KMS-11 (cell line): ENCODE measurements at regions not wholly inside any gene's neighbourhood (a gene's known extent, or its start where the extent isn't known, plus 50 kb on each side); places are given as distances from the start of the nearest gene placed in this dataset.

Experiments used
- H2AFZ ChIP-seq: fragments of 200-600 bp; sonication (generic); 2 replicates; pipeline ENCODE4 v1.6.1; 2016; ENCODE audit warnings: antibody characterized with exemption, mixed run types, low read depth
- H3K27ac ChIP-seq: fragments of 200-600 bp; sonication (generic); 2 replicates; pipeline ENCODE4 v1.6.1; 2016; ENCODE audit warnings: mild to moderate bottlenecking, mixed run types
- H3K27me3 ChIP-seq: fragments of 200-600 bp; sonication (generic); 2 replicates; pipeline ENCODE4 v1.6.1; 2017; ENCODE audit warnings: mild to moderate bottlenecking, low read depth, mixed run types, moderate library complexity; ENCODE audit not compliant: insufficient read depth
- H3K36me3 ChIP-seq: fragments of 200-600 bp; sonication (generic); 2 replicates; pipeline ENCODE4 v1.6.1; 2017; ENCODE audit warnings: mild to moderate bottlenecking, mixed run types; ENCODE audit not compliant: insufficient read depth
- H3K4me1 ChIP-seq: fragments of 200-600 bp; sonication (generic); 2 replicates; pipeline ENCODE4 v1.6.1; 2016; ENCODE audit warnings: mild to moderate bottlenecking, low read depth, mixed run types; ENCODE audit not compliant: poor library complexity, severe bottlenecking
- H3K4me2 ChIP-seq: fragments of 200-600 bp; sonication (generic); 2 replicates; pipeline ENCODE4 v1.7.0; 2016; ENCODE audit warnings: mild to moderate bottlenecking, mixed run types
- H3K4me3 ChIP-seq: fragments of 200-600 bp; sonication (generic); IDR thresholded peaks from 2 replicates; pipeline ENCODE4 v1.6.1; 2017; ENCODE audit warnings: low read depth, low read length, mixed read lengths; ENCODE audit not compliant: insufficient read depth
- H3K79me2 ChIP-seq: fragments of 200-600 bp; sonication (generic); 2 replicates; pipeline ENCODE4 v1.6.1; 2016; ENCODE audit warnings: low read depth, mixed run types; ENCODE audit not compliant: insufficient read depth
- H3K9ac ChIP-seq: fragments of 200-600 bp; sonication (generic); 2 replicates; pipeline ENCODE4 v1.6.1; 2016; ENCODE audit warnings: mild to moderate bottlenecking, mixed run types
- H4K20me1 ChIP-seq: fragments of 200-600 bp; sonication (generic); 2 replicates; pipeline ENCODE4 v1.6.1; 2016; ENCODE audit warnings: mild to moderate bottlenecking, mixed run types; ENCODE audit not compliant: insufficient read depth
- CTCF ChIP-seq: fragments of 200-600 bp; sonication (generic); conservative IDR thresholded peaks from 2 replicates; pipeline ENCODE4 v1.6.1; 2017; ENCODE audit warnings: low read depth, mild to moderate bottlenecking, antibody characterized with exemption, low read length, moderate library complexity, mixed read lengths

GRCh38 chr12:94848966-94849365 is 154.5 kb downstream of the NDUFA12 start:
- H3K4me1 ChIP-seq: peaks cover 3% of the 10 kb centered on the region
- H3K4me3 ChIP-seq: no peak overlapping the region
- no peak overlapping the region for H2AFZ ChIP-seq
- H3K9ac ChIP-seq: no peak overlapping the region
- H3K27me3 ChIP-seq: no peaks in the 10 kb centered on the region
- TF ChIP-seq CTCF: no peak
- H3K36me3 ChIP-seq: no peaks in the 10 kb centered on the region
- no peak overlapping the region for H3K27ac ChIP-seq
- no peaks in the 10 kb centered on the region for H4K20me1 ChIP-seq
- no peak overlapping the region for H3K4me2 ChIP-seq
- H3K79me2 ChIP-seq: no peaks in the 10 kb centered on the region

GRCh38 chr12:94845110-94845509 is 158.4 kb downstream of the NDUFA12 start:
- Histone ChIP-seq H3K9ac (no peak overlapping the region), H3K27me3 (no peaks in the 10 kb centered on the region), H3K4me3 (no peak overlapping the region), H3K27ac (no peak overlapping the region), H2AFZ (no peak overlapping the region), H3K4me2 (no peak overlapping the region), H3K79me2 (no peaks in the 10 kb centered on the region), H3K36me3 (no peaks in the 10 kb centered on the region), H3K4me1 (no peaks in the 10 kb centered on the region), H4K20me1 (no peaks in the 10 kb centered on the region)
- no peak for TF ChIP-seq CTCF

GRCh38 chr12:94844452-94844851 is 159.0 kb downstream of the NDUFA12 start:
- Histone ChIP-seq H3K4me2 (no peak overlapping the region), H3K27ac (no peak overlapping the region), H2AFZ (no peak overlapping the region), H3K4me1 (no peaks in the 10 kb centered on the region), H4K20me1 (no peaks in the 10 kb centered on the region), H3K27me3 (no peaks in the 10 kb centered on the region), H3K9ac (no peak overlapping the region), H3K79me2 (no peaks in the 10 kb centered on the region), H3K36me3 (no peaks in the 10 kb centered on the region), H3K4me3 (no peak overlapping the region)
- no peak for TF ChIP-seq CTCF

GRCh38 chr12:94841904-94842610 is 161.4 kb downstream of the NDUFA12 start:
- Histone ChIP-seq H3K9ac (no peak overlapping the region), H3K36me3 (no peaks in the 10 kb centered on the region), H3K4me3 (no peak overlapping the region), H3K79me2 (no peaks in the 10 kb centered on the region), H2AFZ (no peak overlapping the region), H3K27ac (no peak overlapping the region), H3K4me2 (no peak overlapping the region), H3K4me1 (no peaks in the 10 kb centered on the region), H4K20me1 (no peaks in the 10 kb centered on the region), H3K27me3 (no peaks in the 10 kb centered on the region)
- no peak for TF ChIP-seq CTCF
